HG03175 (cell line): ENCODE measurements at regions not wholly inside any gene's neighbourhood (a gene's known extent, or its start where the extent isn't known, plus 50 kb on each side); places are given as distances from the start of the nearest gene placed in this dataset.
"Not testable (repeated sequence)": the region's sequence is repeated elsewhere in the genome, so short reads cannot be mapped to it uniquely, and the experiment has no call there.

Source experiments
- ATAC-seq: cut with Tn5 transposase; IDR thresholded peaks from one replicate; pipeline ENCODE4 v1.9.1; 2021; ENCODE audit warnings: mild to moderate bottlenecking, moderate library complexity; ENCODE audit not compliant: unreplicated experiment

DNA sequence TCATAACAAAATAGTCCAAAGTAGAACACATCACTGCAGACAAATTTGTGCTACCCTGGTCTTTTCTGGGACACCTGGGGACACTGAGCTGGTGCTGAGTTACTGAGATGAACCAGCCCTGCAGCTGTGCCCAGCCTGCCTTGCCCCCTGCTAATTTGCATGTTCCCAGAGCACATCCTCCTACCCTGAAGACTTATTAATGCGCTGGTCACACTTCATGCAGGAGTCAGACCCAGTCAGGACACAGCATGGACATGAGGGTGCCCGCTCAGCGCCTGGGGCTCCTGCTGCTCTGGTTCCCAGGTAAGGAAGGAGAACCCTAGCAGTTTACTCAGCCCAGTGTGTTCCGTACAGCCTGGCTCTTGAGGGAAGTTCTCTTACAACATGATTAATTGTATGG lies 1518.3 kb downstream of the RPIA start:
- no peak for ATAC-seq

DNA sequence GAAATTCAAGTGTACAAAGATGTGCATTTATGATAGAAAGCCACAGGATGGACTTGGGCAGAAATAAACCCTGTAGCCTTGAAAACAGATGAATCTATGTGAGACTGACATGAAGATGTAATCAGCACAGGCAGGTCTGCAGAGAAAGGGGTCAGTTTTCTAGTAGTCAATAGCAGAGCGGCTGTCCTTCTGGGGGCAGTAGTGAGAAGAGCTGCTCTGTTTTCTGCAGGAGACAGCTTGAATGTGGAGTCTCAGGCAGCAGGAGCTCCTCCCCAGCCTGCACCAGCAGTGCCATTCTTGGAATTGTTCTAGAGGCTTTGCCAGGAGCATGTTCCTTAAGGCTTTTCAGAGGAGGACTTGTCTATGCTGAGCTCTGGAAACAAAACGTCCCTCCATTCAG lies 1524.4 kb downstream of the RPIA start:
- ATAC-seq = not testable (repeated sequence)

DNA sequence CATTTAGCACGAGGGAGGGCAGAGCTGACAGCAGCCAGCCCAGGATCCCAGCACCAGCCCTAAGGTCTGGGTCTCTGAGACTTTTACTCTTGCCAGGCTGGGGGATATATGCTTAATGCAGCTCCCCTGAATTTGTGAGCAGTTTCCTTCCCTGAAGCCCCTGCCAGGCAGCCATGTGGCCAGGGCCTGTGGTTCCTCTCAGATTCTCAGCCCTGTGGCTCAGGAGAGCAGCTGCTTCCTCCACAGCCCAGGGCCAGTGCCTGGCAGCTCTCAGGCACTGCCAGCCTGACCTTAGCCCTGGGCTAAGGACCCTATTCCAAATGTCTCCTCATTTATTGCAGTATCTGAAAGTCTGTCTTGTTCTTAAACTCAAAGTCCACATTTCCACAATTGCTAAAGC lies 1525.3 kb downstream of the RPIA start:
- ATAC-seq = not testable (repeated sequence)

DNA sequence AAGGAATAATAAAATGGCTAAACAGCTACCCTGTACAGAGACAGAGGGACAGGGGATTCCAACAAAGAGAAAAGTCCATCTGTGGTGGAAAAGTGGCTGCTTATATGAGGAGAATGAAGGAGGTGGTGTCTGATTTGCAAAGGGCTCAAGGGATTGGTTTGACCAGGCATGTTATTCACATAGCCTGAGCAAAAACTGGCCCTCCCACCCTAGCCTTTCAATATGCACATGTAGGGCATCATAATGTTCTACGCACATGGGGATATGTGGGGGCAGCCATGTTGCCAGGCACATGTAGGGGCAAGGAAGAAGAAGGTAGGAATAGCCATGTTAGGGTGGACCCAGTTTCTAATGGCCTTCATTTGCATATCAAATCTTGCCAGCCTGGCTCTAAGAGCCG lies 1527.1 kb downstream of the RPIA start:
- ATAC-seq = not testable (repeated sequence)

DNA sequence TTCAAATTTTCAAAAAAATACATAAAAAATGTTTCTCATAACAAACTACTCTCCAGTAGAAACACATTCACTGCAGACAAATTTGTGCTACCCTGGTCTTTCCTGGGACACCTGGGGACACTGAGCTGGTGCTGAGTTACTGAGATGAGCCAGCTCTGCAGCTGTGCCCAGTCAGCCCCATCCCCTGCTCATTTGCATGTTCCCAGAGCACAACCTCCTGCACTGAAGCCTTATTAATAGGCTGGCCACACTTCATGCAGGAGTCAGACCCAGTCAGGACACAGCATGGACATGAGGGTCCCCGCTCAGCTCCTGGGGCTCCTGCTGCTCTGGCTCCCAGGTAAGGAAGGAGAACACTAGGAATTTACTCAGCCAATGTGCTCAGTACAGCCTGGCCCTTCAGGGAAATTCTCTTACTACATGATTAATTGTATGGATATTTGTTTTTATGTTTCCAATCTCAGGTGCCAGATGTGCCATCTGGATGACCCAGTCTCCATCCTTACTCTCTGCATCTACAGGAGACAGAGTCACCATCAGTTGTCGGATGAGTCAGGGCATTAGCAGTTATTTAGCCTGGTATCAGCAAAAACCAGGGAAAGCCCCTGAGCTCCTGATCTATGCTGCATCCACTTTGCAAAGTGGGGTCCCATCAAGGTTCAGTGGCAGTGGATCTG lies 1529.3 kb downstream of the RPIA start:
- ATAC-seq = not testable (repeated sequence)

DNA sequence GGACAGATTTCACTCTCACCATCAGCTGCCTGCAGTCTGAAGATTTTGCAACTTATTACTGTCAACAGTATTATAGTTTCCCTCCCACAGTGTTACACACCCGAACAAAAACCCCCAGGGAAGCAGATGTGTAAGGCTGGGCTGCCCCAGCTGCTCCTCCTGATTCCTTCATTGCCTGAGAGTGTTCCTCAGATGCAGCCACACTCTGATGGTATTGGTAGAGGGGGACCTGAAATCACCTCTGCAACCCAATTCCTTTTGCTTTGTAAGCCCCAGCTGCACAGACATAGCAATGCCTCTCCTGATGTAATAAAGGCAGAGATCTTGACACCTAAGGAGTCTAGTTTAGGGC lies 1529.8 kb downstream of the RPIA start:
- ATAC-seq = no peak

DNA sequence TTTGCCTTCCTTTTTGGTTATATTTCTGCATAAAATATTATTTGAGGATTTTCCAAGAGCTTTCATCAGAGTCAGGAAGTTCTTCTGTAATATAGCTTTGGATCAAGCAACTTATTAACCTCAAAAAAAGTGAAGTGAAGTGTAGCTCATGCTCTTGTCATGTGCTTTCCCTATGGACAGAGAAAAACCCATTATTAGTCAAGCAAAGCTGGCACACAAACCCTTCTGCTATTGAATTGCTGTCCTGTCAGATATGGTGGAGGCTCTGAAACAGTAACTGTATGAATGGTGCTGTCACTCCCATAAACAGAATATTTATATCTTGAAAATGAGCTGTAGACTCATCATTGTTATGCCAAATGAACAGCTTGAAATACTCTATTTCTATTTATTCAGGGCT lies 1533.3 kb downstream of the RPIA start:
- not testable (repeated sequence) for ATAC-seq

DNA sequence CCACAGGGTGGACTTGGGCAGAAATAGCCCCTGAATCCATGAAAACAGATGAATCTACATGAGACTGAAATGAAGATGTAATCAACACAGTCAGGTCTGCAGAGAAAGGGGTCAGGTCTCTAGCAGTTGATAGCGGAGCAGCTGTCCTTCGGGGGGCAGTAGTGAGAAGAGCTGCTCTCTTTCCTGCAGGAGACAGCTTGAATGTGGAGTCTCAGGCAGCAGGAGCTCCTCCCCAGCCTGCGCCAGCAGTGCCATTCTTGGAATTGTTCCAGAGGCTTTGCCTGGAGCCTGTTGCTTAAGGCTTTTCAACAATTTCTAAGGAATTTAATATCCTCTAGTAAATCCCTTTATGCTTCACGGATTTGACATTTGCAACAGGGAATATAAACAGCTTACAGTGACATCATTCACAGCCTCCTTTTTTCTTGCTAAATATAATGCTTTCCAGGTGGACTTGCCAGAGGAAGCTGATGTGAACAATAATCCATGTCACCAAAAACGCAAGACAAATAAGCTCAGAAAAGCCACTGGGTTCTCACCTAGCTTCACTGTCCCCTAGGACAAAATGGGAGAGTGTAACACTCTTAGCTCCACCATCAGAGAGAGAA lies 1535.1 kb downstream of the RPIA start:
- not testable (repeated sequence) for ATAC-seq

DNA sequence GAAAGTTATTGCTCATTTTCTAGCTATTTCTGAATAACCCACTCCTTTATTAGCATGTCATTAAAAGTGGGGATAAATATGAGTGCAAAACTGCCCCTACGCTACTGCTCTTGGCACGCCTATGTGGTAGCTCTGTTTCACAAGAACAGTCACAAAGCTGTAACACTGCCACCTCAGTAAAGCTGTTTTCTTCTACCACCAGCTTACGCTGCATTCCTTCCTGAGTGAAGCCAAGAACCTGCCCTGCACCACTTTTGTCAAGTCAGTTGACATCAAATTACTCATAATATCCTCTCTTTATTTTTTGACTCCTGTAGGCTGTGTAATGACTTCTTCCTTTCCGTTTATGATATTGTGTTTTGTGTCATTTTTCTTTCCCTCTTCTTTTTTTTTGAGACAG lies 1539.7 kb downstream of the RPIA start:
- ATAC-seq = not testable (repeated sequence)

DNA sequence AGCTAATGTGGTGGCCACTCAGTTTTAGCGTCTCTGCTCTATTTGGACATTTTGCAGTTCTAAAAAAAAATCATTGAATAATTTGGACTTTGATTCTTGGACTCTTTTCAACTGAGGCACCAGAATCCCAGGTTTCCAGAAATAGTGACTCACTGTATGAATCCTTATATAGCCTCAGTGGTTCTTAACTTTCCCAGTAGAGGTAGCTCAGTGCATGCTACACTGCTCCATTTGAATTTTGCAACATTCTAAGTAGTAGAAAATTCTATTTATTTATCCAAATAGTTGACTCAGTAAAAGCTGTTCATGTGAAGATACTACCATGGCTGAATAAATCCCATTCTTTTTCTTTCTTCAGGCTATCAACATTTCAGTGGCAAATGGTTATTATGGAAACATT lies 1544.0 kb downstream of the RPIA start:
- ATAC-seq = not testable (repeated sequence)

DNA sequence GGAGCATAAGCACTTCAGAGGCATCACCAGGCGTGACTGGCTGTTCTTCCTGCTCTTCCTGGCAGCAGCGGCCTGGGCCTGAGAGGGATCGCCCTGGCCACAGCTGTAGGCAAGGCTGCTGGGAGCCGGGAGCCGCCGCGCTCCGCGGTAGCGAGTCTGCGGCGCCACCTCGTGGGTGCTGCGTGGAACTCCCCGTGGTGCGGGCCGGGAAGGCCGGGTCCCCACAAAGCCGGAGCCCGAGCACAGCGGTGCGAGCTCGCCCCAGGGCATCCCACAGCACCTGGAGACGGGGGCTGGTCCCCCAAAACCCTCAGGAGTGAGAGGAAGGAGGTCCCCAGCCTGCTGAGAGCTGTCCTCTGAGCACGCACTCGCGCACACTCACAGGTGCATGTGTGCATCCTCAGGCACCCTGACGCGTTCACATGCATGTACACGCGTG lies 1546.5 kb downstream of the RPIA start:
- not testable (repeated sequence) for ATAC-seq

DNA sequence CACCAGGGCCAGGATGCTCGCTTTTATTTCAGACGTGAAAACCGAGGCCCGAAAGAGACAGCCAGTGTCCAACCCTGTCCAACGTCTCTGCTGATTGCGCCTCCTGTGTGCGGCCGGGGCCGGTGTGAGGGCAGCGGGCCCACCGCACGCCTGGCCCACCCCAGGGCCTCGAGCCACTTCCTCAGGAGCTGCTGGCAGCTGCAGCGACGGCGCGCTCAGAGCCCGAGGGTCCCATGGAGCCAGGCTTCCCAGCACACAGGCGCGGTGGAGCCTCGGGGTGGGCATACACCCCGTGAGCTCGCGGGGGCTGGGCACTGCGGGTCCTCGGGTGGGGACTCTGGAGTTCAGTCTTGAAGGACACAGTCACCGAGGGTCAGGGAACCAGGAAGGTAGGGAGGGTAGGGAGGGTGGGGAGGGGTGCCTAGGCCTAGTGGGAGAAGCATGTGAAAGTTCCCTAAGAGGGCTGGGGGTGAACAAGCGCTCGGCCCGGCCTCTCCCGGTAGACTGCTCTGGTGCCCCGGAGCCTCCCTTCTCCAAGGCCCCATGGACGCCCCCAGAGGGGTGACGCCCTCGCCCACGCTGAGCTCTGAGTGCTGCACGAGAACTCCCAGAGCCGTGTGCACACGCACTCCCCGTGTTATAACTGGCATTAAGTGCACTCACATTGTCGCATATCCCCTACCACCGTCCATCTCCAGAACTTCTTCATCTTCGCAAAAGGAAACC lies 1547.2 kb downstream of the RPIA start:
- not testable (repeated sequence) for ATAC-seq

DNA sequence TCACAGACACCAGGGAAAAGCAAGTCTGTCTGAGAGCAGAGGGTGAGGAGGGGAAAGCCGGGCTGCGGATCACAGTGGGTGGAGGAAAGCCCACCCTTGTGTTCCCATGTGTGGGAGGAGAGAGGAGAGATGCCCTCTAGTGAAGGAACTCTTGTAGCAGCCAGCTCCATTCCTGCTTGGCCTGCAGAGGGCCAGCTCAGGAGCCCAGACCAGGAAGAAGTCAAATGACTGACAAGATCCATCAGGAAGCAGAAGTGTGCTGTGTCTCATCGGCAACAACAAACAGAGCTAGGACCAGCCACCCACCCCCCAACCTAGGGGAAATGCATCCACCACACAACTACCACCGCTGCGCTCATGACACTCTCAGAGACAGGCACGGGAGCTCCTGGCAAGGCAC lies 1548.3 kb downstream of the RPIA start:
- ATAC-seq = not testable (repeated sequence)

DNA sequence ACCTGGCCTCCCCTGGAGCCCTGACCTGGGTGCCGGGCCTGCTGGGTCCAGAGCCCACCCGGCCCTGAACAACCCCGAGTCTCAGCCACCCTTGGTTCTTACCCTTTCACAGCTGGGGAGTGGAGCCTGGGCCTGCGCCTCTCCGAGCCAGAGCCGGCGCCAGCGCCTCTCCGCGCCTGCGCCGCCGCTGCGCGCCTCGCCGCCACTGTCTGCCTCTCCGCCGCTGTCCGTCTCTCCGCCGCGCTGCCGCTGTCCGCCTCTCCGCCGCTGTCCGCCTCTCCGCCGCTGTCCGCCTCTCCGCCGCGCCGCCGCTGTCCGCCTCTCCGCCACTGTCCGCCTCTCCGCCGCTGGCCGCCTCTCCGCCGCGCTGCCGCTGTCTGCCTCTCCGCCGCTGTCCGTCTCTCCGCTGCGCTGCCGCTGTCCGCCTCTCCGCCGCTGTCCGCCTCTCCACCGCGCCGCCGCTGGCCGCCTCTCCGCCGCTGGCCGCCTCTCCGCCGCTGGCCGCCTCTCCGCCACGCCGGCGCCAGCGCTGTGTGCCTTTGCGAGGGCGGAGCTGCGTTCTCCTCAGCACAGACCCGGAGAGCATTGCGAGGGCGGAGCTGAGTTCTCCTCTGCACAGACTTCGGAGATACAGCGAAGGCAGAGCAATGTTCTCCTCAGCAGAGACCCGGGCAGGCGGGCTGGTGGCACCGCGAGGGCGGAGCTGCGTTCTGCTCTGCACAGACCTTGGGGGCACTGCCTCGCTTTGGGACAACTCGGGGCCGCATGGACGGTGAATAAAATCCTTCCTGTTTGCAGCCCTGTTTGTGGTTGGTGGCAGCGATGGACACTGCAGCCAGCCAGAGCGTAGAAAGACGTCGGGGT lies 1553.7 kb downstream of the RPIA start:
- not testable (repeated sequence) for ATAC-seq

DNA sequence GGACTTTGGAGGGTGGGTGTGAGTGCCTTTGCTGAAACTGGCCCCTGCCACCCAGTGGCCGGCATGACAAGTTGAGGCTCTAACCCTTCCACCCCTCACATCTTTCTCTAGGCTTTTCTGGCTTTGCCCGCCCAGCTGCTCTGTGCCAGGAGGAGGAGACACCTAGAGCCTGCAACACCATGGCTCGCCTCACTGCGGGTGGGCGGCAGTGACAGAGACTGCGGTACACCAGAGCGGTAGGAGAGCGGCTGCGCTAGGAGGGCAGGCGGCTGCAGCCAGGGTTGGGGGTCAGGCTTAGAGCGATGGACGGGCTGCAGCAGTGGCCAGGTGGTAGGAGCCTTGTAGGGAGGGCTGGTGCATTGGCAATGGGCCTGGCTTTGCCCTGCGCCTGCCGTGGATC lies 1556.9 kb downstream of the RPIA start:
- not testable (repeated sequence) for ATAC-seq

DNA sequence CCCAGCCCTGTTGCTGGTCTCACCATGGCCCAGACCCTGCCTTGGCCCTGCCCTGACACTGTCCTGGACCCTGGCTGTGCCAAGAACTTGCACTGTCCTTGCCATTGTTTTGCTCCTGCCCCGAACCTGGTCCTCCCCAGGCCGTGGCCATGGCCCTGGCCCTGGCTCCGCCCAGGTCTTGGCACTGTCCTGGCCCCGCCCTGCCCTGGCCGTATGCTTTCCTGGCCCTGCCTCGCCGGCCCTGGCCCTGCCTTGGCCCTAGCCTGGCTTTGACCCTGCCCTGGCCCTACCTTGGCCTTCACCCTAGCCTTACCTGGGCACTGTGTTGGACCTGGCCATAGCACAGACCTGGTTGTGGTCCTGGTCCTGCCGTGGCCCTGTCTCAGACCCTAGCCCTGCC lies 1558.9 kb downstream of the RPIA start:
- not testable (repeated sequence) for ATAC-seq

DNA sequence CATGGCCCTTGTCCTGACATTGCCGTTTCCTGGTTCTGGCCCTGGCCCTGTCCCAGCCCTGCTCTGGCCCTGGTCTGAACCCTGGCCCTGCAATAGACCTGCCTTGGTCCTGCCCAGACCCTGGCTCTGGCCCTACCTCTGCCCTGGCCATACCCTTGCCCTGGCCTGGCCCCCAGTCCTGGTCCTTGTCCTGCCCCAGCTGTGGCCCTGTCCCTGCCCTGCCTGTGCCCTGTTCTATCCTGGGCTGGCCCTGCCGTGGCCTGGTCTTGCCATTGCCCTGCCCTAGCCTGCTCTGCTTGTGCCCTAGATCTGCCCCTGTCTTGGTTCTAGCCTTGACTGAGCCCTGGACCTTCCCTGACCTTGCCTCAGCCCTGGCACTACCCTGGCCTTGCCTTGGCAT lies 1560.1 kb downstream of the RPIA start:
- ATAC-seq = not testable (repeated sequence)

DNA sequence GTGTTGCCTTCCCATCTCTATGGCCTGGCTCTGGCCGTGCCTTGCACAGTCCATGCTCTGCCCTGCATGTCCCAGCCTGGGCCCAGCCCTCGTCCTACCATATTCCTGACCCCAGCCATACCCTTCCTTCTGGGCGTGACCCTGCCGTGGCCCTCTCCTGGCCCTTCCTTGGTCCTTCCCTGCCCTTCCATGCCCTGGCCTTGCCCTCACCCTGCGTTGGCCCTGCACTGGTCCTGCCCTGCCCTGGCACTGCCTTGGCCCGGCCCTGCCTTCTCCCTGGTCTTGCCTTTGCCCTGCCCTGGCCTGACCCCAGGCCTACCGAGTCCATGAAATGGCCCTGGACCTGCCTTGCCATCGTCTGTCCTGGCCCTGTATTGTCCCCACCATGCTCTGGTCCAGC lies 1561.8 kb downstream of the RPIA start:
- not testable (repeated sequence) for ATAC-seq

DNA sequence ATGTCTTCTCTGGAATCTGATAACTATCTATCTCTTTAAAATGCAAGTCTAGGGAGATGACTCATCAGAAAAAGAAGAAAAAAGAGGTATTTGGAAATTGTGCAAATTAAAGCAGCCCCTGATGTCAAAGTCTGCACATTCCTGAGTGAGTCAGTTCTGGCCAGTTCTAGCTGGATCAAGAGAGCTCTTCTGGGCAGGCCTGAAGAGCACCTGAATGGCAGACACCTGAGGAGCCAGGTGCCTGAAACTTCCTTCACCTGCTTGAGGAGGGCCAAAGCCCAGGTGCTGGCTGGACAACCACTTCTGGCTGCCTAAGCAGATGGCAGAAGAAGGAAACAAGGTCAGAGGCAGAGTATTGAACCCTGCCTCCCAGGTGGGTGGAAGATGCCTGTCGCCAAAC lies 1575.4 kb downstream of the RPIA start:
- ATAC-seq = not testable (repeated sequence)

DNA sequence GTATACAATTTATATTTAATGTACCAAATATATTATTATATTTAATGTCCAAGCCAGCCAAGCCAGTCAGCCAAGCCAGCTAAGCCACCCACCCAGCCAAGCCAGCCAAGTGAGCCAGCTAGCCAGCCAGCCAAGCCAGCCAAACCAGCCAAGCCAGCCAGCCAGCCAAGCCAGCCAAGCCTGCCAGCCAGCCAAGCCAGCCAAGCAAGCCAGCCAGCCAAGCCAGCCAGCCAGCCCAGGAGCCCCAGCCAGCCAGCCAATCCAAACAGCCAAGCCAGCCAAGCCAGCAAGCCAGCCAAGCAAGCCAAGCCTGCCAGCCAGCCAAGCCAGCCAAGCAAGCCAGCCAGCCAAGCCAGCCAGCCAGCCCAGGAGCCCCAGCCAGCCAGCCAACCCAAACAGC lies 1596.3 kb downstream of the RPIA start:
- ATAC-seq = not testable (repeated sequence)

DNA sequence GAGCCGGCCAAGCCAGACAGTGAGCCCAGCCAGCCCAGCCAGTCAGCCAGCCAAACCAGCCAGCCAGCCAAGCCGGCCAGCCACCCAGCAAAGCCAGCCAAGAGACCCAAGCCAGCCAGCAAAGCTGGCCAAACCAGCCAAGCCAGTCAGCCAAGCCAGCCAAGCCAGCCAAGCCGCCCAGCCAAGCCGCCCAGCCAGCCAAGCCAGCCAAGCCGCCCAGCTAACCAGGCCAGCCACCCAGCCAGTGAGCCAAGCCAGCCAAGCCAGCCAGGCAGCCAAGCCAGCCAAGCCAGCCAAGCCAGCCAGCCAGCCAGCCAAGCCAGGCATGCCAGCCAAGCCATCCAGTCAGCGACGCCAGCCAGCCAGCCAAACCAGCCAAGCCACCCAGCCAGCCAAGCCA lies 1596.9 kb downstream of the RPIA start:
- not testable (repeated sequence) for ATAC-seq
